AG10803 (cell line): ENCODE measurements at regions not wholly inside any gene's neighbourhood (a gene's known extent, or its start where the extent isn't known, plus 50 kb on each side); places are given as distances from the start of the nearest gene placed in this dataset.
A peak's percentile ranks its signal among the peaks of the same experiment; 100 is the strongest.
"Not testable (repeated sequence)": the region's sequence is repeated elsewhere in the genome, so short reads cannot be mapped to it uniquely, and the experiment has no call there.

Experiments
- DNase-seq: peaks from one replicate; pipeline ENCODE4 v3.0.0; 2010; ENCODE audit warnings: low read depth
- H3K4me3 ChIP-seq: 2 replicates; pipeline ENCODE4 v1.5.1; 2011; ENCODE audit warnings: mild to moderate bottlenecking, low read length, control low read depth
- TF ChIP-seq, protein P1 (sequence below): conservative IDR thresholded peaks from 2 replicates; pipeline ENCODE4 v1.5.1; 2011; ENCODE audit warnings: mild to moderate bottlenecking, low read length, control low read depth, inconsistent platforms

DNA sequence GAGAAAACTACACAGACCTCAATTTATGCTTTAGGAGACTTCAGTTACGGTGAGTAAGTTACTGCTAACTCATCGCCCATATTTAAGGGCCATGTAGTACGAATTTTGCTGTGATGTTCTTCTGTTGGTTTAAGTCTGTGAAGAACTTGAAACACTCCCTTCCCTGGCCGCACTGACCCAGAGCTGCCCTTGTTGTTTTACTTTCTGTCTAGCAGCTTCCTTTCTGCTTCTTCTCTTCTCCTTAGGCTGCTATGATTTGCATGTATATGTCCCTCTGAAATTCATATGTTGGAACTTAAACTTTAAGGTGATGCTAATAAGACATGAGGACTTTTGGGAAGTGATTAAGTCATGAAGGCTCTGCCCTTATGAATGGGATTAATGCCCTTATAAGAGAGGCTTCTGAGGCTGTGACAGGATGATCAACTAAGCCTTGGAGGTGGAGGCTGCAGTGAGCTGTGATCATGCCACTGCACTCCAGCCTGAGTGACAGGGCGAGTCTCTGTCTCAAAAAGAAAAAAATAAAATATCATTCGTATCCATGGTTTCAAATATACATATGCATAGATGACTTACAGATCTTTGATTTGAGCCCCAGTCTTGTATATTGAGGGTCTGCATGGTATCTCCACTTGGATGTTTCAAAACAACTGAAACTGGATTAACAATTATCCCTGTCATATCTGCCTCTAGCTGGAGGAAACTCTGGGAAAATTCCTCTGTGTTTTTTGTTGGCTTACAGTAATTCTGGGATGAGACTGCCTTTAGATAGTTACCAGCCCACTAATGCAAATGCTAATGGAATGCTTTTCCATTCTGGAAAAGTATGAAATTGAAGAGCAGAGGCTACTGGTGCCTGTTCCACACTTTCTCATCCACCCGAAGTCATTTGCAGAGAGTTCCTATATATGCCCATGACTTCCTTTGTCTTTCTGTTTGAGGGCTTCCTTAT is 263.4 kb upstream of the ACTBL2 start:
- TF ChIP-seq, protein P1, sequence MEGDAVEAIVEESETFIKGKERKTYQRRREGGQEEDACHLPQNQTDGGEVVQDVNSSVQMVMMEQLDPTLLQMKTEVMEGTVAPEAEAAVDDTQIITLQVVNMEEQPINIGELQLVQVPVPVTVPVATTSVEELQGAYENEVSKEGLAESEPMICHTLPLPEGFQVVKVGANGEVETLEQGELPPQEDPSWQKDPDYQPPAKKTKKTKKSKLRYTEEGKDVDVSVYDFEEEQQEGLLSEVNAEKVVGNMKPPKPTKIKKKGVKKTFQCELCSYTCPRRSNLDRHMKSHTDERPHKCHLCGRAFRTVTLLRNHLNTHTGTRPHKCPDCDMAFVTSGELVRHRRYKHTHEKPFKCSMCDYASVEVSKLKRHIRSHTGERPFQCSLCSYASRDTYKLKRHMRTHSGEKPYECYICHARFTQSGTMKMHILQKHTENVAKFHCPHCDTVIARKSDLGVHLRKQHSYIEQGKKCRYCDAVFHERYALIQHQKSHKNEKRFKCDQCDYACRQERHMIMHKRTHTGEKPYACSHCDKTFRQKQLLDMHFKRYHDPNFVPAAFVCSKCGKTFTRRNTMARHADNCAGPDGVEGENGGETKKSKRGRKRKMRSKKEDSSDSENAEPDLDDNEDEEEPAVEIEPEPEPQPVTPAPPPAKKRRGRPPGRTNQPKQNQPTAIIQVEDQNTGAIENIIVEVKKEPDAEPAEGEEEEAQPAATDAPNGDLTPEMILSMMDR: no peak
- DNase-seq: no peak
- H3K4me3 ChIP-seq: no peak overlapping the region

DNA sequence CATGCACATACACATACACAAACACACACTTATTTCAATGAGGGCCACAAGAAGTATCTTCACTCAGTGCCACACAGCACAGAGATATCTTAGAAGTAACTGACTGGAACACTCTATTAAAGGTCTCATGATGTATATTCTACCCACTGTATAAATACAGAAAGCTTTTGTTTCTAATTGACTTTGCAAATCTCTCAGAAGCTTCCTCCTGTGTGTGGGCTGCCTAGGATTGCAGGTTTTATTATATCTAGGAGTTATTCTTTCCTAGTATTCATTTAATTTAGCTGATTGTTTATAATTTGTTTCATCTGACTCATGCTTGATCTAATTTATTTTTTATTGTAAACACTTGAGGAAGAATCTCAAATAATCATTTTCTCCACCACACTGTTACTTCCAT is 262.4 kb upstream of the ACTBL2 start:
- no peak for DNase-seq
- TF ChIP-seq, protein P1: no peak
- H3K4me3 ChIP-seq: no peak overlapping the region

DNA sequence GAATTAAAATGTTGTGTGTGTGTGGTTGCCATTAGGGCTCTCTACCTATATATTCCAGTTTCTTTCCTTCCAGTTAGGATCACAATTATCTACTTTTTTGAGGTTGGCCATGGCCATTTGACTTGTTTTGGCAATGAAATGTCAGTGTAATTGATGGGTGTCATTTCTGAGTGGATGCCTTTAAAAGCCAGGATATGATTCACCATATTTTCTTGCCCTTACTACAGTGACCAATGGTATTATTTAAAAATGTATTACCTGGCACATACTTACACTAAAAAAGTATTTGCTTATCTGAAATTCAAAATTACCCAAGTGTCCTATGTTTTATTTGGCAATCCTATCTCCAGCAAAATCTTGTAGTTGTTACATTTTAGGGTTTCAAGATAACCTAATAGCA is 258.7 kb upstream of the ACTBL2 start:
- TF ChIP-seq, protein P1: no peak
- no peak overlapping the region for H3K4me3 ChIP-seq
- DNase-seq: no peak

DNA sequence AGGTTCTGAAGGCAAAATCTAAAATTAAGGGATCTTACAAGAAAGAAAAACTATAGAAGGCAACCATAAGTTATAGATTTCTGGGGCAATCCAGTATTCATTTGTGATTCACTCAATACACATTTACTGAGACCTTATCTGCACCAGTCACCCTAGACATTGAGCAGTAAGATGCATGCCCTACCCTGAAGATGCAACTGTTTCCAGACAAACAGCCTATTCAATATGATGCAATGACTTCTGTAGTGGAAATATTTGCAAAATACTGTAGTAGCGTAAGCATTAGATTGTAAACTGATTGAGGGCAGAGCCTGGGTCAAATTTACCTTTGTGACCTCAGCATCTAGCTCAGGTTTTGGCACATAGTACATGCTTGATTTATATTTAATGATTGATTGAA is 256.2 kb upstream of the ACTBL2 start:
- no peak overlapping the region for H3K4me3 ChIP-seq
- DNase-seq: no peak
- TF ChIP-seq, protein P1: no peak

DNA sequence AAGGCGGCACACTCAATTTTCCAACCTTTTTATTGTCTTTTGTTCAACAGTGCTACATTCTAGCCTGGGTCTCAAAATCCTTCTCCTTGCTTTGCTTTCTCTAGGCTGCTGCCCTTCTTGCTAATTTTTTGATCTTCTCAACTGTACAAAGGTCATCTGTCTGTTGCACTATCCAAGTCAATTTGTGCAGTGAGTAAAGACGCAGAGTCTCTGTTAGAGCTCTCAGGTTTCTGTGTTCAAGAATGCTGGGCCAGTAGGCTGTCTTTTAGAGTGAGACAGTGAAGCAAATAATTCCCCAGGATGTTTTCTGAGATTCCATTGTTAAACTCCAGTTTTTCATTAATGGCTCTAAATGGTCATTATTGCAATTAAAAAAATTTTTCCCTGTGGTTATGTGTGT is 255.7 kb upstream of the ACTBL2 start:
- TF ChIP-seq, protein P1: no peak
- no peak overlapping the region for H3K4me3 ChIP-seq
- DNase-seq: no peak

DNA sequence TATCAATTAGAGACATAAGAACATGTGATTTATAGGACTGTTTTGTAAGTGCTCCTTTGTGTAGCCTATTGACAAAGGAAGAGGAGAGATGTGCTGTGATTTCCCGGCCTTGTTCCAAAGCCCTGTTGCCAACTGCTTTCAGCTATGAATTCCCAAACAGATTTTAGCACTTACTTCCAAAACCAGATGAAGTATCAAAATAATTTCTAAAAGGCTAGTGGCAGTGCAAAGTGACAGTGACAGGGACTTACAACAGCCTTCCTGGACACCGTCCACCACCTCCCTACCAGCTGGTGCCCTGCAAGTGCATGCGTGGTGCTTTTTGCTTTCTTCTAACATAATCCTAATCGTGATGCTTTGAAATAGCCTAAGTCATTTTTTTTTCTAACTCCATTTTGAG is 254.1 kb upstream of the ACTBL2 start:
- peak; percentile 52 for DNase-seq
- TF ChIP-seq, protein P1: no peak
- H3K4me3 ChIP-seq: no peak overlapping the region

DNA sequence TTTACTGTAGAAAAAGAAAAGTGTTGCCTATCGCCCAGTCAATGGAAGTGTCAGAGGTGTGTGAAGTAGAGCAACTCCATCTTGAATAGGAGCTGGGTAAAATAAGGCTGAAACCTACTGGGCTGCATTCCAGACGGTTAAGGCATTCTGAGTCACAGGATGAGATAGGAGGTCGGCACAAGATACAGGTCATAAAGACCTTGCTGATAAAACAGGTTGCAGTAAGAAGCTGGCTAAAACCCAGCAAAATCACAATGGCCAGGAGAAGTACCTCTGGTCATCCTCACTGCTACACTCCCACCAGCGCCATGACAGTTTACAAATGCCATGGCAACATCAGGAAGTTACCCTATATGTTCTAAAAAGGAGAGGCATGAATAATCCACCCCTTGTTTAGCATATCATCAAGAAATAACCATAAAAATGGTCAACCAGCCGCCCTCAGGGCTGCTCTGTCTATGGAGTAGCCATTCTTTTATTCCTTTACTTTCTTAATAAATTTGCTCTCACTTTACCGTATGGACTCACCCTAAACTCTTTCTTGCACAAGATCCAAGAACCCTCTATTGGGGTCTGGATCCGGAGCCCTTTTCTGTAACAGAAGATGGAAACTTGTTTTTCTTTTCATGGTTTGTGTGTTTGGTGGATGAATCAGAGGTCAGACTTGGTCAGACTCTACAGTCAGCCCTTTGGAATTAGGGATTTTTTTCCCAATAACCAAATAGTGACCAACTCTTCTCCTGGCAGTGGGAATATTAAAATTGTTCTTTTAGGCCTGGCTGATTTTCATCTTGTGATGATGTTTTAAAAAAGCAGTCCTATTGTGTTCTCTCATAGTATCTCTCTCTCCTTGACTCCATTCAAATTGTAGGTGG is 252.9 kb upstream of the ACTBL2 start:
- peak; percentile 89 for DNase-seq
- not testable (repeated sequence) for H3K4me3 ChIP-seq
